Stimulated activated CD4-positive, alpha-beta T cell treated with anti-CD3 and anti-CD28 coated beads, Interleukin-4, amount 100 ng/mL, for 24 hours (primary cell): ENCODE measurements at regions not wholly inside any gene's neighbourhood (a gene's known extent, or its start where the extent isn't known, plus 50 kb on each side); places are given as distances from the start of the nearest gene placed in this dataset.
"Not testable (repeated sequence)": the region's sequence is repeated elsewhere in the genome, so short reads cannot be mapped to it uniquely, and the experiment has no call there.

Experiments used
- DNase-seq: peaks from one replicate; pipeline ENCODE4 v3.0.0-alpha.2; 2020

- DNase-seq: no peak
Measured at GRCh38 chr2:129190494-129190893, 789.0 kb upstream of the RAB6C start.

GRCh38 chr2:129191530-129191929 is 787.9 kb upstream of the RAB6C start:
- no peak for DNase-seq

GRCh38 chr2:129192117-129192516 is 787.3 kb upstream of the RAB6C start:
- no peak for DNase-seq

- no peak for DNase-seq
Measured at GRCh38 chr2:129192841-129193253, 786.6 kb upstream of the RAB6C start.

- no peak for DNase-seq
Measured at GRCh38 chr2:129193961-129194360, 785.5 kb upstream of the RAB6C start.

GRCh38 chr2:129199501-129199900 is 780.0 kb upstream of the RAB6C start:
- DNase-seq: no peak

- DNase-seq: no peak
Measured at GRCh38 chr2:129201696-129202095, 777.8 kb upstream of the RAB6C start.

- DNase-seq: no peak
Measured at GRCh38 chr2:129203331-129203730, 776.1 kb upstream of the RAB6C start.

- not testable (repeated sequence) for DNase-seq
Measured at GRCh38 chr2:129204581-129204980, 774.9 kb upstream of the RAB6C start.

GRCh38 chr2:129205176-129205575 is 774.3 kb upstream of the RAB6C start:
- no peak for DNase-seq

GRCh38 chr2:129205766-129206165 is 773.7 kb upstream of the RAB6C start:
- no peak for DNase-seq

GRCh38 chr2:129212299-129212958 is 767.0 kb upstream of the RAB6C start:
- DNase-seq: no peak

- no peak for DNase-seq
Measured at GRCh38 chr2:129224022-129224421, 755.4 kb upstream of the RAB6C start.

- no peak for DNase-seq
Measured at GRCh38 chr2:129224486-129224885, 755.0 kb upstream of the RAB6C start.

- DNase-seq: no peak
Measured at GRCh38 chr2:129229196-129229595, 750.3 kb upstream of the RAB6C start.

GRCh38 chr2:129229830-129230441 is 749.5 kb upstream of the RAB6C start:
- no peak for DNase-seq

GRCh38 chr2:129231924-129232323 is 747.5 kb upstream of the RAB6C start:
- no peak for DNase-seq

GRCh38 chr2:129233166-129233565 is 746.3 kb upstream of the RAB6C start:
- DNase-seq: no peak

GRCh38 chr2:129233751-129234406 is 745.6 kb upstream of the RAB6C start:
- DNase-seq: no peak

- DNase-seq: no peak
Measured at GRCh38 chr2:129236601-129237000, 742.9 kb upstream of the RAB6C start.

- no peak for DNase-seq
Measured at GRCh38 chr2:129237966-129238725, 741.3 kb upstream of the RAB6C start.

- DNase-seq: no peak
Measured at GRCh38 chr2:129239141-129239540, 740.3 kb upstream of the RAB6C start.

GRCh38 chr2:129240061-129240460 is 739.4 kb upstream of the RAB6C start:
- no peak for DNase-seq

- no peak for DNase-seq
Measured at GRCh38 chr2:129242269-129242668, 737.2 kb upstream of the RAB6C start.
